CD4-positive, alpha-beta T cell treated with Interleukin-12 subunit alpha and Interleukin-12 subunit beta, for 1 hour (primary cell): ENCODE measurements at regions not wholly inside any gene's neighbourhood (a gene's known extent, or its start where the extent isn't known, plus 50 kb on each side); places are given as distances from the start of the nearest gene placed in this dataset.
"Not testable (repeated sequence)": the region's sequence is repeated elsewhere in the genome, so short reads cannot be mapped to it uniquely, and the experiment has no call there.

ENCODE experiments used
- DNase-seq: peaks from one replicate; pipeline ENCODE4 v3.0.0-alpha.2; 2020

GRCh38 chr1:238621405-238621804, 730.7 kb upstream of the ZP4 start:
- no peak for DNase-seq

- no peak for DNase-seq
These were observed 728.9 kb upstream of the ZP4 start for GRCh38 chr1:238619652-238620051.

- DNase-seq = no peak
These were observed 720.7 kb upstream of the ZP4 start for GRCh38 chr1:238611406-238611805.

- no peak for DNase-seq
These were observed 717.4 kb upstream of the ZP4 start for GRCh38 chr1:238608144-238608543.

DNA sequence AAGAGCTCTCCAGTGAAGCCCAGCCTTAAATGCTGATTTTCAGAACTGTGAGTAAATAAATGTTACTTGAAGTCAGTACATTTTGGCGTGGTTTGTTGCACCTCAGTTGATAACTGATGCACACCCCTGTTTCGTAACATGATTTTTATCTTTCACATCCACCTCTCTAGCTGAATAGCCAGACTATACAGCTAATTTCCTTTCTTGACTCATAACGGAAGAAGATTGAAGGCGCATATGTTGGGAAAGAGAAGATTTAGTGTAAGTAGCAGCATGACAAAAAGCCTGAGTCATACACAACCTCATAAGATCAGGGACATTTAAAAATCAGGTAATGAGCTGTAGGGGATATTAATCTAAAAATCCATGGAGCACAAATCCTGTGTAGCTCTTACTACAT, 716.2 kb upstream of the ZP4 start:
- no peak for DNase-seq

DNA sequence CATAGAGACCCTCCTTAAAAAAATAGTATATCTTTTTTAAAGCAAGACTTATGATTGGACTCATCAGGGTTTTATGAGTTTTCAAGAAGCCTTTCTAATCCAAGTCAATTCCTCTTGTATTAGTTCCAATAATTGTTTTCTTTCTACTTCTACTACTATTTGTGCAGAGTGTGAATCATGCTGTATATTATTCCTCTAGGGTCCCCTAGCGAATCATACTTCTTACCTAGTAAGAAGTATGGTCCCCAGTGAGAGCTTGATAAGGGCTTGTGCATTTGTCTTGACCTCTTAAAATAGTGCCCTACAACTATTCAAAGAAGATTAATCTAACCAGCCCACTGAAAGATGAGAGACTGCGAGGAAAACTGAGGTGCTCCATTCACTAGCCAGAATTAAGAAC, 715.7 kb upstream of the ZP4 start:
- no peak for DNase-seq

GRCh38 chr1:238604357-238604756, 713.6 kb upstream of the ZP4 start:
- no peak for DNase-seq

DNA sequence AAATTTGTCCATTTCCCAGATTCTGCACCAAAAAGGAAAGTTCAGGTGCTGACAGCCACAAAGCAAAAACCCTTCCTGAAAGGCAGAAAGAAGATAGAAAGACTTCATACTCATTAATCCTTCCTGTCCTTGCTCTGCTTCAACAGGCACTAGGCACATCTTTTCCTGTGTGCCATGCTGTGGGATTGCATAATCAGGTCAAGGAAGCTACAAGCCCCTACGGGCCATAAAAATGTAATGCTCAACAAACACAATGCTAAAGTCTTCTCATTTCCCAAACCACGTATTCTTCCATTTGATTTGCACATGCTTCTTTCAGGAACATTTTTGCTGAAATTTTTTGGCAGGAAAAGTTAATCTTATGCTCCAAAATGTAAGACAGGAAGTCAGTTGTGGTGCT, 710.9 kb upstream of the ZP4 start:
- DNase-seq = not testable (repeated sequence)

DNA sequence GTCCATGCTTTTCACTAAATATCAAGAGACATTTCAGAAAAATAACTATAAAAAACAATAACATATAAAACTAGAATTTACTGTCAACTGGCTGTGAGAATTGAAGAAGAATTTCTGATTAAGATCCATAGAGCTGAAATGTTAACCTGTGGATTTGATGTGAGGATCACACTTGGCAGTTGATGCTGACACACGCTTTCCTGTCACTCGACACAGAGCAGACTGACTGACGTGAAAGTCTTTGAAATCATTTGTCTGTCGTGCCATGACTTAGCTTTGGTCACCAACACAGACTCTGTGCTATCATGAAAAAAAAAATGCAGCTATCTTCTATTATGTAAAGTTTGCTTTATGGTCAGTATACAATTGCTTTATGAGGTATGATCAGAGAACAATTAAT, 706.0 kb upstream of the ZP4 start:
- DNase-seq = no peak

DNA sequence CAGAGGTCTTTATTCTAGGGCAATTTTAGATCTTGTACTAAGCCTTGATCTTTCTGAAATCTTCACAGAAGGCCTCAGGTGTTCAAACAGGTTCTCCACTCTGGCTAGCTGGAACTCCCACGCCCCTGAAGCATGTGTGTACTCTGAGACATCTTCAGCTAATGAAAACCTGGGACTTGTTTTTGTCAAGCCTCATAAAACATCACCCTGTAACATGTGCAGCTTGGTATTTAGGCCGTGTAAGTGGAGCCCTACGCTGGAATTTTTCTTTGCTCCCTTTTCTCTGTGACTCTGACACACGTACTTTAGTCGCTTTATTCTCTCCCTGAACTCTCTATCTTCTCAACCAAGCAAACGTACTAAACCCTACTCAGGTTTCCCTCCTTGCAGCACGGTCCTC, 701.9 kb upstream of the ZP4 start:
- no peak for DNase-seq

- no peak for DNase-seq
These were observed 699.2 kb upstream of the ZP4 start for GRCh38 chr1:238589843-238590435.

GRCh38 chr1:238582816-238583215, 692.1 kb upstream of the ZP4 start:
- DNase-seq = no peak

DNA sequence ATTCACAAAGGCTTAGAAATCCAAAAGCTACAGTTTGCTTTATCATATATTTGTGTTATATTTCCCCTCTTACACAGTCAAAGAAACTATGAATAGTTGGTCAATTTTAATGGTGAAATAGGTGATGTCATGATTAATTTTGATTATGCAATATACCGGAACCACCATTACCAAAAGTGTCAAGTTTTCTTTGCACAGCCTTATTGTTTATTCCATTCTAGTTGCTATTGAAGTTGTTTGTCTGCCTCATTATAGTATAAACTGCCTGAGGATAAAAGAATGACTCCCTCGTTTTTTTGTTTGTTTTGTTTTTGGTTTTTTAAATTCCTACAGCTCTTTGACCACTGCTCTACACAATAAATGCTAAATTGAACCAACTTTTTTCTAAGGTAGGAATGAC, 690.6 kb upstream of the ZP4 start:
- no peak for DNase-seq

GRCh38 chr1:238568735-238569134, 678.0 kb upstream of the ZP4 start:
- no peak for DNase-seq

DNA sequence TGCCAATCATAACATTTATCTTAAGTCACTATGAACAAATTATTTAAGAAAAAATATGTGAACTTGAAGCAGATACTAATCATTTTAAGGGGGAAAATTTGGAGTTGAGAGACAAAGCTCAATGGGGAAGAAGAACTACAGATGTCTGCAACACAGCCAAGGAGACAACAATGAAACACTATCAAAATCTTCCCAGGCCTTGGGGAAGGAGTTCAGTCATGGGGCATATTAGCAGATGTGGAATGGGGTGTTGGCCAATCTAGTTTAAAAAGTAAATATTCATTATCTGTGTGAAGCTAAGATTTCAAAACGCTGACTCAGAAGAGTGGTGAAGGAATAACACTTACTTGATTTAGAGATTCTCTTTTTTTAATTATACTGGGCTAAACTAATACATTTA, 671.6 kb upstream of the ZP4 start:
- no peak for DNase-seq

DNA sequence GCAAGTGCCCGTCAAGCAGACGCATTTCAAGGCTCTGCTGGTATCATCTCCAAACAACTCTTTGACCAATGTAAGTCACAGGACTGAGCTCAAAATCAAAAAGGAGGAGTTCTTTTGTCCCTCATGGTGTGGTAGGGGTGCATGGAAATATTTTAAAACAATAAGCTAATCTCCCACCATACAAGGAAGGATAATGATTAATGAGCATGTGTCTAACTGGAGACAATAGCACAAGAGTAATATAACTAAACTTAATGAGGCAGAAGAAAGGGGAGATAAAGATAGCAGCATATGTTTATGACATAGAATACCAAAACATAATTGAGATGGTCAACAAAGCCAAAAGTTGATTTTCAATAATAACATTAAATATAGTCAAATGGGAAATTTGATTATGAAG, 668.0 kb upstream of the ZP4 start:
- no peak for DNase-seq

DNA sequence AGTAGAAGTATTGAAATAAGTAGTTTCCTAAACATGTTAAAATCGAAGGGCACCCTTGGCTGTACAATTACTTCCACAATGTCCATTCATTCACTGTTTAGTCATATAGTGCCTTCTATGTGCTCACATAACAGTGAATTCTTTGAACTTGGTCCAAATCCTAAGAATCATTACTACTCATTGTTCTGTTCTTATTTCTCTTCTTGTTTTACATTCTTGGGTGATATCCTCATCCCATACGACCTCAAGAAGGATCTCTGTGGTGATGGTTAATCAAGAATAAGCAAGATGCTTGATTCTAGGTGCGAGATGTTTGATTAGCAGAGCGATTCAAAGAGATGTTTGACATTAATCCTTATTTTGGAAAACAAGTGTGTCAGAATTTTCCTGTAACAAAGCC, 667.4 kb upstream of the ZP4 start:
- no peak for DNase-seq

GRCh38 chr1:238552271-238552670, 661.5 kb upstream of the ZP4 start:
- DNase-seq = no peak

DNA sequence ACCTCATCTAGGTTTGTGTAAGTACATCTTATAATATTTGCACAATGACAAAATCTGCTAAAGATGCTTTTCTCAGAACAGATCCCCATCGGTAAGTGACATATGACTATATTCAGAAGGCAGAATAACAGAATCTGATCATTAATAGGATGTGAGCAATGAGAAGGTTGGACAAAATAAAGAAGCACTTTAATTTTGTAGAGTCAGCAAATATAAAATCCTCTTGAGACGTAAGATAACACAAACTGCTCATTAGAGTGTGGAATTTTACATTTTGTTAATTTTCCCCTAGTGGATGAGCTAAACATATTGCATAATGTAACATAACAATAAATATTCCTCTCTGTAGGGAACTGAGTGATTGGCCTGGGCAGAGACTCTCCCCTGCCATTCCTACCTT, 658.4 kb upstream of the ZP4 start:
- DNase-seq = no peak

DNA sequence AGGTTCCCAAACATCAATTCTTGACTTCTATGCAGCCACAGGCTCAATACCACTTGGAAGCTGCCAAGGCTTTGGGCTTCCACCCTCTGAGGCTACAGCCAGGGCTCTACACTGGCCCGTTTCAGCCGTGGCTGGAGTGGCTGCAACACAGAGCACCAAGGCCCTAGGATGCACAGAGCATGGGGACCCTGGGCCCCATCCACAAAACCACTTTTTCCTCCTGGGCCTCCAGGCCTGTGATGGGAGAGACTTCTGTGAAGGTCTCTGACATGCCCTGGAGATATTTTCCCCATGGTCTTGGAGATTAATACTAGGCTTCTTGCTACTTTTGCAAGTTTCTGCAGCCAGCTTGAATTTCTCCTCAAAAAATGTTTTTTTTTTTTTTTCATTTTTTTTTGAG, 655.4 kb upstream of the ZP4 start:
- no peak for DNase-seq

DNA sequence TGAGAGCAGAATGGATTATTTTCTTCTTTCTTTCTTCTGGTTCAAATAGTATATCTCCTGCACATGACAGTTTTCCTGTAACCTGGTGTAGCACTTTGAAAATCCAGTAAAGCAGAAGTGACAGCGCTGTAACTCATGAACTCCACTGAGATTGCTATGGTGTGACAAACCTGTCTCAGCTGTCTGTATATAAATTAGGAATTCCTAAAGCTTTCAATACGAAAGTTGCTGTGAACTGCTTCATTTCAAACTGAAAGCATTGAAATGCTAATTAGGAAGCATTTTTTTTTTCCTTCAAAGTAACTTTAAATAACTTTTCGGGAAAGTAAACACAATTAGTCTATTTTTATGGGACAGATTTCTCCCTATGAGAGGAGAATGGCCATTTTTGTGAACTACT, 646.9 kb upstream of the ZP4 start:
- DNase-seq = no peak

DNA sequence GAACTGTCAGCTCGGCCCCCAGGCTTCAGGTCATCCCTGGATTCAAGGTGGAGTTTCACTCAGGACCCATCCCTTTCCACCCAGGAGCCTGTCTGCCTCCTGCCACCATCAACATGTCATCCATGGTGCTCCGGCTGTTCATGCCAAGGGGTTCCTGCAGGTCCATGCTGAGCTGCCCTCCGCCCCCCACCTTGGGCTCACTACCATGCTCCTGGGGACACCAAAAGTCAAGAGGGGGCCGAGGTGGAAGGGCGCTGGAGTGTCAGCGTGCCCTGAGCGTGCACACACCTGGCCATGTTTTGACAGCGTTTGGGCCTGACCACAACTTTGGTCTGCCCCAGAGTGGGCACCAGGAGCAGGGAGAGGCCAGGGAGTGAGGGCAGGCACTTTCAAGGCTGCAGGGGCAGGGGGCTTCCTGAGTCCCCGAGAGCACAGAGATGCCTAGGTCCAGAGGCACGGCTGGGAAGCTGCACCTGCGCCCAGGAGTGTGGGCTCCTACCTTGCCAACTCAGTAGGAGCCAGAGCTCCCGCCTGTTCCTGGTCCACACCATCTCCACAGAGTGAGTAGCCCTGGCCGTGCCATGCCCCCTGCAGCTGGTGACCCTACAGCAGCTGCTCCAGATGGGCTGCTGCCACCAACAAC, 639.6 kb upstream of the ZP4 start:
- no peak for DNase-seq

DNA sequence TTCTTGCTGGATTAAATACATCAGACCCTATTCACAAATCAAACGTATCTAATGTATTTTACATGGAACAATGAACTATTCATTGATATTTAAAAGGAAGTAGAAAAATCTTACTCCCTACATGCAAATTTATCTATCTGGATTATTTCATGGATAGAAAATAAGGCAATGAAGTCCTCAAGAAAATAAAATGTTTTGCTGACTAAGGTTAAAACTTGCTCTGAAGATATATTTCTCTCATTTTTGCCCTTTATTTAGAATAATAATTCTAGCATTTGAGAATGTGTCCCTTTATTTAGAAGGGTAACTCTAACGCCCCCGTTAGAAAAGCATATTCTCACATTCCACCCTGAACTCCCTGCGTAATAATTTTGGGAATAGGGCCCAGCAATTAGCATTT, 627.0 kb upstream of the ZP4 start:
- DNase-seq = no peak

GRCh38 chr1:238501290-238501689, 610.6 kb upstream of the ZP4 start:
- no peak for DNase-seq

- no peak for DNase-seq
These were observed 608.3 kb upstream of the ZP4 start for GRCh38 chr1:238499021-238499420.
